ENCODE measurements at regions not wholly inside any gene's neighbourhood (a gene's known extent, or its start where the extent isn't known, plus 50 kb on each side); places are given as distances from the start of the nearest gene placed in this dataset.

- TF ChIP-seq, protein P1, sequence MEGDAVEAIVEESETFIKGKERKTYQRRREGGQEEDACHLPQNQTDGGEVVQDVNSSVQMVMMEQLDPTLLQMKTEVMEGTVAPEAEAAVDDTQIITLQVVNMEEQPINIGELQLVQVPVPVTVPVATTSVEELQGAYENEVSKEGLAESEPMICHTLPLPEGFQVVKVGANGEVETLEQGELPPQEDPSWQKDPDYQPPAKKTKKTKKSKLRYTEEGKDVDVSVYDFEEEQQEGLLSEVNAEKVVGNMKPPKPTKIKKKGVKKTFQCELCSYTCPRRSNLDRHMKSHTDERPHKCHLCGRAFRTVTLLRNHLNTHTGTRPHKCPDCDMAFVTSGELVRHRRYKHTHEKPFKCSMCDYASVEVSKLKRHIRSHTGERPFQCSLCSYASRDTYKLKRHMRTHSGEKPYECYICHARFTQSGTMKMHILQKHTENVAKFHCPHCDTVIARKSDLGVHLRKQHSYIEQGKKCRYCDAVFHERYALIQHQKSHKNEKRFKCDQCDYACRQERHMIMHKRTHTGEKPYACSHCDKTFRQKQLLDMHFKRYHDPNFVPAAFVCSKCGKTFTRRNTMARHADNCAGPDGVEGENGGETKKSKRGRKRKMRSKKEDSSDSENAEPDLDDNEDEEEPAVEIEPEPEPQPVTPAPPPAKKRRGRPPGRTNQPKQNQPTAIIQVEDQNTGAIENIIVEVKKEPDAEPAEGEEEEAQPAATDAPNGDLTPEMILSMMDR (IDR thresholded peaks at IDR 0.05) = no peak
- no peak for TF ChIP-seq POLR2A (IDR thresholded peaks at IDR 0.05)
These were observed 145.2 kb upstream of the CDH12 start for GRCh38 chr5:22998362-22998761.

All from thyroid gland (tissue), 4 donors.